GM21723 (cell line): ENCODE measurements at regions not wholly inside any gene's neighbourhood (a gene's known extent, or its start where the extent isn't known, plus 50 kb on each side); places are given as distances from the start of the nearest gene placed in this dataset.
"Not testable (repeated sequence)": the region's sequence is repeated elsewhere in the genome, so short reads cannot be mapped to it uniquely, and the experiment has no call there.

ENCODE experiments used
- ATAC-seq: cut with Tn5 transposase; IDR thresholded peaks from one replicate; pipeline ENCODE4 v1.9.1; 2021; ENCODE audit warnings: mild to moderate bottlenecking, moderate library complexity; ENCODE audit not compliant: unreplicated experiment

DNA sequence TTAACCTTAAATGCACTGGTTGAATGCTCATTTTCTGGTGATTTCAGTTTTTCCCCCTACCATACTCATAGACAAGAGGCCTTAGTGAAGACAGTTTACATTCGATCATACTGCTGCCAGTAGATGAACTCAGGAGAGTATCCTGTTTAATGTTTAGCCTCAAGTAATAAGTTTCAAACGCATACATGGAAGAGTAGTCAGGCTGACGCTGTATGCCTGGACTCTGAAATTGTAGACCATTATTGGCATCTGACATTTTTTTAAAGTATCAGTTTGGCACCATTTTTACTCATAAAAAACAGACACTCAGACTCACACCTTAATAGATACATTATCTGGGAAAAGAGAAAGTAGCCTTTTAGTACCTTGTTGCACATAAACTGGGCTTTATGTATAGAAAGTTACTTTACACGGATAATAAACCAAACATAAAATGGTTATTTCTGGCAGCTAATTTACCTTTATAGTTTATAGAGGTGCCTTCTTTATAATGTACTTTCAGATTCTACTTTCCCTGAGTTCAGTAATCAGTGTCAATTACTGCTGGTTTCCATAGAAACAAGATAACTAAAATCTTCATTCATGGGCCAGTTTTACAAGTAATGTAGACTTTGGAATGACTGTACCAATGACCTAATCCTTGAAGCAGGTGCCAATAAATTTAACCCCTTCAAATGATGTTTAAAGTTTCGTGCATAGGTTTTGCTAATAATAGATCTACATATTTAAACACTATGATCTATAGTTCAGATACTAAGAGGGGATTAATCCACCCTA, 183.8 kb upstream of the ITGA1 start:
- ATAC-seq, result no peak

DNA sequence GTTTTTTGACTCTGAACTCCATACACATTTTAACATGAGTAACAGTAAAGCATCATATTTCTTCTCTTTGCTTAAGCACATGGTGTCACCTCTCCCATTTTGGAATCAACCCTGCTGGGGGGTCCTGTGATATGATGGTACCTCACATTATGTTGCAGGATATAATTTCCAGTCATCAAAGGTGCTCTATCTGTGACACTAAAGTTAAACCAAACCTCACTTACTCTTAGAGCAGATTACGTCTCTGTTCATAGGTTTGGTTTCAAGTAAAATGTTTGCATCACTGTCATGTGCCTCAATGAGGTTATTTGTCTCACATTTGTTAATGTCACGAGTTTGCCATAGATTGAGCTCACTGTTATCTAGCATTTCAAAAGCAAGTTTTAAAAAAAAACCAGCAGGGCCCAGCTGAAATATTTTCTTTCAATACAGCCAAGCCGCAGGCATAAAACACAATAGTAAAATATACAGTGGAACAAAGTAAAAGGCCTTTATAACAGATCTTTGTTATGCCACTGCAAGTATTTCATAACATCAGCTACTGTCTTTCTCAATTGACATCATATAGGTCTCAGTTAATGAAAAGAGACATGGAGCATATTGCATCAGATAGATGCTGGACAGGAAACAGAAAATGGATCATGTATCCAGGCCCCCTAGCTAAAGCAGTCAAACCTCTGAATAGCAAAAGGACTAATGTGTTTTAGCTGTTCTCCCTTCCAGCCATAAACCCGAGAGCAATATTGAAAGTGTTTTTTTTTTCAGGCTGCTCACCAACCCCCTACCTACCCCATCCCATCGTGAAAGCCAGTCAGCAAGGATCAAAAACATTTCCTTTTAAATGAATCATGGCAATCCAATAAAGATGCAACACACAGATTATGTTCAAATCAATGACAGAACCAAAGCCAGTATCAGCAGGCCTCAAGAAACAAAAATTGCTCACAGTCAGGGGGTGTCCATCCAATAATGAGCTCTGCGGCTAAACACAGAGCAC, 182.1 kb upstream of the ITGA1 start:
- ATAC-seq, result no peak

DNA sequence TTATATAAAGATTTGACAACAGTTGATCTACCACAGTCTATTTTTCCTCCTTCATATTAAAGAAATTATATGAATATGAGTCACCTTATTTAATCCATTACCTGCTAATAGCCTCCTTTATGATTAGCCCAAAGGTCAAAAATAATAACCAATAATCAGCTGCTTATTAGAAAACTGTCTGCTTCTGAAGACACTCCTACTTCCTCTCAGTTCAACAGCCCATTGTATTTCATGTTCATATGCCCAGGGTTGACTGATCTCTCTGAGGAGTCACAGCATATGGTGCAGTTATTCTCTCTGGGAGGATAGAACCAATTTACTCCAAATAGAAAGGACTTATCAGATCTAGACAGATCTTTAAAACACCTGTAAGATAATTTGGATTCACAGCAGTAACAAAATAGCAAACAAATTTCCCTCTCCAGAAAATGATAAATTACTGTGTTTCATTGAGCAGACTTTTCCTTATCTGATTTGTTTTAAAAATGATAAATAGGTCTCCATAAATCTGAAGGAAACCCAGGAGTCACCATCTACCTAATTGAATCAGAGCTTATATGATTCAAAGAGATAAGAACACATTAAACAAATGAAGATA, 180.4 kb upstream of the ITGA1 start:
- ATAC-seq, result no peak

DNA sequence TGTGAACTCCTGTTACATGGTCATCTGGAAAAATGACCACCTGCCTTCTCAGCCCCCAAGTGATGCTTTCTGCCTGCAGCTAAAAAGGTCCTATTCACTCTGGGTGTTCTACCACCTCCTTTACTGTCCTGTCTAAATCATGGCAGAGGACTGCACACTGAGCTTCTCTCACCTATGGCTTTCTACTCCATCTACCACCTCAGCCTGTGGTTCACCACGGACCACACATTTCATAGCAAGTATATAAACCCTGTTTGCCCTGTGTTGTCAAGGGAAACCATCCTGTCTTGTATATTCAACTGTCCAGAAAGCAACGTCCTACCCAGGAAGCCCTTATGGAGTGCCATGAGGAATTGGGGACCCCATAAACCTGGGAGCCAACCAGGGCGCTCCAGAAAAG, 167.4 kb upstream of the ITGA1 start:
- no peak for ATAC-seq

DNA sequence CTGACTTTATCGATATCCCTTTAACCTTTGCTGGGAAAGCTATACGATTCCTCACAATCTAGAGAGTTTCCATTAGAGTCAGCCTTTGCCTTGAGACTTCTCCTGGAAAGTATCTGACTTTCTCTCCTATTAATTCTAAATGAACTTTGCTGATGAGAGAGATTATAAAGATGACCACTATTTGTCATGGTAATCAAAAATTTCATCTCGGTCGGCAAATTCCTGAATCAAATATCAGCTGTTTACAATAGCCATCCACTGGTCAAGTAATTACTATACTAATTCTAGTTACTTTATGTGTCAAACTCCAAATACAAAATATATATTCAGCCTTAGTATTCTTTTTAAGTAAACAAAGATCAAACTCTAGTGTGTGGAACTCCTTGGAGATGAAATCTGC, 164.4 kb upstream of the ITGA1 start:
- no peak for ATAC-seq

DNA sequence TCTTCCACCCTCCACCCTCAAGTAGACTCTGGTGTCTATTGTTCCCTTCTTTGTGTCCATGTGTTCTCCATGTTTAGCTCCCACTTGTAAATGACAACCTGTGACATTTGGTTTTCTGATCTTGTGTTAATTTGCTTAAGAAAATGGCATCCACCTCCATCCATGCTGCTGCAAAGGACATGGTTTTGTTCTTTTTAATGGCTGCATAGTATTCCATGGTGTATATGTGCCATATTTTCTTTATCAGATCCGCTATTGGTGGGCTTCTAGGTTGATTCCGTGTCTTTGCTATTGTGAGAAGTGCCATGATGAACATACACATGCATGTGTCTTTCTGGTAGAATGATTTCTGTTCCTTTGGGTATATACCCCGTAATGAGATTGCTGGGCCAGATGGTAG, 163.4 kb upstream of the ITGA1 start:
- no peak for ATAC-seq

DNA sequence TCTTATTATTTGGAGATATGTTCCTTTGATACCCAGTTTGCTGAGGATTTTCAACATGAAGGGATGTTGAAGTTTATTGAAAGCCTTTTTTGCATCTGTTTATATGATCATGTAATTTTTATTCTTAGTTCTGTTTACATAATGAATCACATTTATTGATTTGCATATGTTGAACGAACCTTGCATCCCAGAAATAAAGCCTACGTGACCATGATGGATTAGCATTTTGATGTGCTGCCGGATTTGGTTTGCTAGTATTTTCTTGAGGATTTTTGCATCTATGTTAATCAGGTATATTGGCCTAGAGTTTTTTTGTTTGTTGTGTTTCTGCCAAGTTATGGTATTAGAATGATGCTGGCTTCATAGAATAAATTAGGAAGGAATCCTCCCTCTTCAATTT, 161.4 kb upstream of the ITGA1 start:
- no peak for ATAC-seq

DNA sequence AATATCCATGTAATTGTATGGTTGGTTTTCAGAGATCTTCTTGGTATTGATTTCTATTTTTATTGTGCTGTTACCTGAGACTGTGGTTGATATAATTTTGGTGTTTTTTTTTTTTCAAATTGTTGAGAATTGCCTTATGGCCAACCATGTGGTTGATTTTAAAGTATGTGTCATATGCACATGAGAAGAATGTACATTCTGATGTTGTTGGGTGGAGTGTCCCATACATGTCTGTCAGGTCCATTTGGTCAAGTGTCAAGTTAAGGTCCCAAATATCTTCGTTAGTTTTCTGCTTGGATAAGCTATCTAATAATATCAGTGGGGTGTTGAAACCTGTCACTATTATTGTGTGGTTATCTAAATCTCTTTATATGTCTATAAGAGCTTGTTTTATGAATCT, 160.0 kb upstream of the ITGA1 start:
- ATAC-seq, result no peak

DNA sequence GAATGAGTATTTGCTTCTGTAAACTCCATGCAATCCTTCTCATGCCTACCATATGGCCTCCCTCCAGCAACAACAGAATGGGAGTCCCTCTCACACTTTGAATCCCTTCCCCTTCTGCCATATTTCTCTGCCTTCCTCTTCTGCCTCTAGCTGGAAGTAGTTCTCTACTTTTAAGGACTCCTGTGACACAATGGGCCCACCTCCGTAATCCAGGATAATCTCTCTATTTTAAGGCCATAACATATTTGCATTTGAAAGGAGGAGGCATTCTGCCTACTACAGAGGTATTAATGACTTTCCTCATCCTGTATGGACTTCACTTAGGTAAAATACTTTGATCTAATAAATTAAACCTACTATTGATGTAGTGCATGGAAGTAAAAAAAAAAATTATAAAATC, 155.4 kb upstream of the ITGA1 start:
- no peak for ATAC-seq

DNA sequence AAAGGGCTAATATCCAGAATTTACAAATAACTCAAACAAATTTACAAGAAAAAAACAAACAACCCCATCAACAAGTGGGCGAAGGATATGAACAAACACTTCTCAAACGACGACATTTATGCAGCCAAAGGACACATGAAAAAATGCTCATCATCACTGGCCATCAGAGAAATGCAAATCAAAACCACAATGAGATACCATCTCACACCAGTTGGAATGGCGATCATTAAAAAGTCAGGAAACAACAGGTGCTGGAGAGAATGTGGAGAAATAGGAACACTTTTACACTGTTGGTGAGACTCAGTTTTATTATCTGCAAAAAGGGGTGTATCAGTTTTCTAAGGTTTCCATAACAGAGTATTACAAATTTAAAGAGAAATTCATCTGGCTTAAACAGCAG, 153.5 kb upstream of the ITGA1 start:
- not testable (repeated sequence) for ATAC-seq

DNA sequence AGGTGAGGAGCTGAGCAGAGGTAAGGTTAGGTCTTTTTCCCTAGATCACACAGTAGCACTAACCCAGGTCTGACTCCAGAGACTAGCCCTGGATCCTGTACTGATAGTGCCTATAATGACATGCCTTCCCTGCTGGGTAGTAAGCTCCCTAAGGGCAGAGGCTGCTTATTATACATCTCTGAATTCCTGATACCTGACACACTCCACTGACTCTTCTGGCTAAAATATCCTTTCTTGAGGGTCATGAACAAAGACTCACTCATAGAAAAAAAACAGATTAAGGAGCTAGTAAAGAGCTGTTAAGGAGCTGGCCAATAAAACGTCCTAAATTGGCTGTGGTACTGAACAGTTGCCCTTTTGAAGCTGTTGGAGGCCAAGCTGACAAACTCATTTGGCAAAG, 149.0 kb upstream of the ITGA1 start:
- ATAC-seq, result no peak

DNA sequence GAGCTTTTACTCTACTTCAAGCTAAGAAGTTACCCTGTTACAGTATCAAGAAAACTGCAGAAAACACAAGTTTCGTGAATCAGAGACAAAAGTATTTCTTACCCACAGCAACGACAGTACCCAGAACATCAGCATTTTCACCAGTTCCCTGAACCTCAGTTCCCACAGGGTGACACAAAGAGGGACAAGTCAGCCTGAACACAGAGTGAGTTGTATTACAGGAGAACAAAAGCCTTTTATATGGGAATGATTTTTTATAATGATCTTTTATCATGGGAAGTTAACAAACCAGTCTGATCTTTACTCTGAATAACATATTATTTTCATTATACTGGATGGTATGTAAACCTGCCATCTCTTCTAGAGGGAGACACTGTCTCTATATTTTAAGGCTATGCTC, 139.0 kb upstream of the ITGA1 start:
- no peak for ATAC-seq

DNA sequence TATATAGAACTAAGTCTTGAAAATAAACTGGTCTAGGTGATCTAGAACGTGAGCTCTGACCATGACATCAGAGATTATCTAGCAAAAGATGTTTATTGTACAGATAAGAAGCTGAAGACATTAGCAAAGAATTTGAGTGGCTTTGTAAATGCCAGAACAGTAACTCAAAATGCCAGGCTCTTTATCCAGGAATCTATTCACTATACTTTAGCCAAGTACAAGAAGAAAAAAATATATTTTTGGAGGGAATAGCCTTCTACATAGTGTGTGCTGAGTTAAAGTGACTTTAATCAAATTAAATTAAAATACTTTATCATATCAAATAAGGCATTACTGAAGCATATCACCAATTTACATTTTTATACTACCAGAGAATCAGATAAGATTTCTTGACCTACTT, 132.6 kb upstream of the ITGA1 start:
- ATAC-seq, result no peak

DNA sequence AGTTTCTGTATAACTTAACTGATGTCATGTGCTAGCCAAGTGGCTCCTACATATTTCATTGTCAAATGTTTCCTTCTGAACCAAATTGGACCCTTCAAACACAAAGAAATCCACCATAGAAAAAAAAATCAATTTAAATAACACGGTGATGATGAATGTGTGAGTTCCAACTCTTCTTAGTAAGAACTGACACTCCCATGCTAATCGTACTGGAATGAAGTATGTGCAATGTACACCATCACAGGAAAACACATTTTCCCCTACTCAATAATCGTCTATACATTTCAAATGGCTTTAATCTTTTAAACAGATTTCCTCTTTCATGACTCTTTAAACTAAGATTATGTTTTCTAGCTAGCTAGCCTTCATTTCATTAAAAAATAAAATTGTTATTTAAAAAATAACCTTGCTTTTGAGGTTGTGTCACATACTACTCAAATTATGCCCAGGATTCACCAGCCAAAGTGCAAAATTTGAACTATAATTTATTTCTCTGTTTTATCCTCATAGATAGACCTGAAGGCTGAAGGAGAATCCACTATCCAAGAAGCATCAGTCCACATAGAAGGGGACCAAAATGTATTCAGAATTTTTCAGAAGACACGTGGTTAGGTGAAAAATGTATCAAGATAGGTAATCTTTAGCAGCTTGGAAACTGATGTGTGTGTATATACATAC, 131.0 kb upstream of the ITGA1 start:
- no peak for ATAC-seq

DNA sequence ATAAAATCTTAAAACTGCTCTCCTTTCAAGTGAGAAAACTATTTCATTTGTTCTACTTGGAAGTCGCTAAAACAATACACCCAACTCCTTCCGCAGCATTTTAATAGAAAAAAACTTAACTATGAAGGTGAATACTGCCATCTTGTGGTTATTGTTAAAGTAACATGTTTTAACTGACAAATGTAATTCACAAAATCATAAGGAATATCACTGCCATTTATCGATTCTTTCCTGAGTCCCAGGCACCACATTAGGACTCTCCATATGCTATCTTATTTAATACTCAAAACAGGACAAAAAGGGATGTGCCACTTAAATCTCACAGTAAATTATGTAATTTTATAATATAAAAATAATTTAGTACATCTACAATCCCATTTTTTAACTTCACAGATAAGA, 130.5 kb upstream of the ITGA1 start:
- ATAC-seq, result no peak

DNA sequence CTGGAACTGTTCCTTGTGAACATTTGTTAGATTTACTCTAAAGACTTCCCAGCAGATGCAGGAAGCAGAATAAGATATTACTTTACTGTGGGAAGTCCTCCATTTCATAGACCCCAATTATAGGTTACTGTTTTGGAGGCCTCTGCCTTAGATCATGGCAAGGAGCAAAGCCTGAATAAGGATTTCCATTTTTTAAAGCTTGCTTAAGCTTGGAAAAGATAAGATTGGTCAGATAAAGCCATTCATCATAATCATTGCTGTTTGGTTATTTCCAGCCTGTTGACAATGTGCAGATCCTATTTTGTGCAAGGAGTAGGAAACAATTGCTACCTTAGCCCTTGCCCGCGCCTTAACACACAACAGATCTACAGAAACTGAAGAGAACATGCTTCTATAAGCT, 129.5 kb upstream of the ITGA1 start:
- ATAC-seq, result no peak

DNA sequence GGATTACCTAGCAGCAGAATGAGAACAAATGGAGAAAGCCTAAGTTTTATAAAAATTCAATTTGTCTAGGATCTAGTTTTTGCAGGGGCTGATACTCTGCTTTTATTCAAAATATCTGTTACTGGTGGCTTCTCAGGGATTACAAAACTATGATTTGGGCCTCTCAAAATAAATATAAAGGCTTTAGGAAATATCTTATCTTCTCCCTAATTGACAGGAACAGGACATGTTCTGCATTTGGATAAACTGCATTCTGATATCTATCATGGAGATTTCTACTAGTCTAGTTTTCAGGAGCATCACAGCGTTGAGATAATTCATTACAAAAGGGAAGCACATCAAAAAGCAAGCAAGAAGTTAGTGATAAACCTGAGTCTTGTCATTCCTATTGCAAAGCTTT, 127.1 kb upstream of the ITGA1 start:
- no peak for ATAC-seq

DNA sequence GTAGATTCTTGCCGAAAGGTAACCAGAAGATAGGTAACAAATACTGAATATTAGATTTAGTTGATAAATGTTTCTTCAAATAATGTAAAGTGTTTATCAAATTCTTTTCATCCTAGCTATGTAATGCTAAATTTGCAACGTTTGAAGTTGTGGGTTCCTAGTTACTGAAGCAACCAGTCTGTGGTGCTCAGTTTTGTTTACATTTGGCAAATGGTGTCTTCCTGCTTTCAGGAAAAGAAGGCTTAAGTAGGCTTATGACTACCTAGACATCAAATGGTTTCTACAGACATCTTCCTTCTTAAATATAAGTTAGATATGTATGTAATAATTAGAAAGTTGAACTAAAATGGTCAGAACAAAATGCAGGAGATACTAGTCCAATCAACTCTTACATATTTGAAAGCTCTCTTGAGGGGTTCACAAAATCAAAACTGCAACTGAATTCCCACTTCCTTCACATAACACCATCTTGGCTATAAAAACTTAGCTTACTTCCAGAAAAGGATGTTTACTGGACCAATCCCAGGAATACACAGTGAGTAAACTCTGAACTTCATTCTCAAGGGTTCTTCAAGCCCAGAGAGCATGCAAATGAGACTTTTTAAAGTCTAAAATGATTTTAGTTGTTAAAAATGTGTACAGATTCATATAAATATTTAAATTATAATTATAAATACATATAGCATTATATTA, 125.7 kb upstream of the ITGA1 start:
- ATAC-seq, result no peak

DNA sequence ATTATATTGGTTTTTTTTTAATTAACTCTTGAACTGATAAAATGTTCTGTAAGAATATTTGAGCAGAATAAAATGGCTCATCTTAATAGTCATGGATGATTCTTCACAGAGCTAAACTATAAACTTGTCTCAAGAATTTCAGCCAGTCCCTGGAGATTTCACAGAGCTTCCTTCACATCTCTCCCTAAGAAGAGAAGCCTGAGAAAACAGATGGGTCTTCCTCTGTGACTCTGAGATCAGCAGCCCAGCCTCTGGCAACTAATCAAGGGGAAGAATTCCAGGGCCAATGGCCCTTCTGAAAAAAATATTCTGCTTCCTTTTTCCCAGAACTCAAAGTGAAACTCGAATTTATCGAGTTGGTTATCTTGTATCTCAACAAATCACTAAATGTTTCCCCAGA, 122.2 kb upstream of the ITGA1 start:
- no peak for ATAC-seq

DNA sequence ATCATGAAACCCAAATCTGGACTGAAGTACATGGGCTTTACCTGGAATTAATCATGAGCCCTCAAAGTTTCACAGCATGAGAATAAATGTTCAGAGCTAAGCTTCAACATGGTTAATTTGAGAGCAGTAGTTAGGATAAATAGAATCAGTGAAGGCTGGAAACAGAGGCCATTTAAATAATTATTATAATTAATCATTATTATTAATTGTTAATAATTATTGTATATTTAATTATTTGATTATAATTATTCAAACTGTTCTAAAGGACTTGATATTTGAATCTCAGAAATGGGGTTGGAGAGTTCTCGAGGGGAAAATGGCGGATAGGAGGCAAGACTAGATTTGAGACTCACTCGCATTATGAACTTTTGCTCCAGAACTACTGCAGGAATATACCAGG, 119.6 kb upstream of the ITGA1 start:
- ATAC-seq, result no peak
